ENCODE measurements at regions not wholly inside any gene's neighbourhood (a gene's known extent, or its start where the extent isn't known, plus 50 kb on each side); places are given as distances from the start of the nearest gene placed in this dataset.

DNA sequence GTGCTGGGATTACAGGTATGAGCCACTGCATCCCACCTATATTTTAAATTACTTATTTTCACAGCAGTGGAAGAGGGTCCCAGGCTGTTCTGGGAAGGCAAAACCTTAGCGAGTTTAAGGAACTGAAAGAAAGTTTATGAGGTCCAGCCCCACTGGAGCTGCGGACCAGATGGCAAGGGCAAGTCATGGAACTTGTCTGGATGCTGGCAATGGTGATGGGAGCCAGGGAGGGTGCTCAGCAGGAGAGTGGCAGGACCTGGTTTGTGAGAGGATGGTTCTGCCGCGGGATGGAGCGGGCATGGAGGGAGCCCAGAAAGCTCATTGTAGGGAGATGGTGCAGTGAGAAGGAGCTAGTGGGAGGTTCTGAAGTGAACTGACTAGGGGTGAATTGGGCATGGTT lies 50.6 kb upstream of the SLC45A1 start:
- no peak for DNase-seq

DNA sequence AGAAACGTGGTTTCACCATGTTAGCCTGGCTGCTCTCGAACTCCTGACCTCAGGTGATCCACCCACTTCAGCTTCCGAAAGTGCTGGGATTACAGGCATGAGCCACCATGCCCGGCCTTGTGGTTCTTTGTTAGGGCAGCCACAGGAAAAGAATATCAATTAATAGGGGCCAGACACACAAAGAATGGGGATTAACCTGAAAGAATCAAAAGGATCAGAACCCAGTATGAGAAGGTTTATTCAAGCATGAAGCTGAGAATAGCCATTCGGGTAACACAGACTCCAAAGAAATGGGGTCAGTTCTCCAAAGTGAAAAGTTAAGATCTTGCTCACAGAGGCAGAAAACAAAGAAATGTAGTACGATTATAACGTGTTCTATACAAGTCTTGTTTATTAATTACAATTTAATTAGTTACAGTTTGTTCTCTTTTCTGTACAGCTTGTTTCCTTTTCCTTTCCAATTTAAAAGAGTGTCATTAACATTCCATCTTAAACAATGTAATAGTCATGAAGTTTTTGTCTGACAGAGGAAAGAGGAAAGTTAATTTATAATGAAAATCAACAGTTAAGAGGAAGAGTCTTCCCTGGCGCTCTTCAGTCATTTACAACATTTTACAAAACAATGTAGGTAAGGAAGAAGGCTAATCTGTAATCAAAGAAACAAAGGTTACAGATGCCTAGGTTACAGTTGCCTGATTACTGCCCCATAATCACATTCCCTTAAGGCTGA lies 51.3 kb upstream of the SLC45A1 start:
- DNase-seq: no peak

DNA sequence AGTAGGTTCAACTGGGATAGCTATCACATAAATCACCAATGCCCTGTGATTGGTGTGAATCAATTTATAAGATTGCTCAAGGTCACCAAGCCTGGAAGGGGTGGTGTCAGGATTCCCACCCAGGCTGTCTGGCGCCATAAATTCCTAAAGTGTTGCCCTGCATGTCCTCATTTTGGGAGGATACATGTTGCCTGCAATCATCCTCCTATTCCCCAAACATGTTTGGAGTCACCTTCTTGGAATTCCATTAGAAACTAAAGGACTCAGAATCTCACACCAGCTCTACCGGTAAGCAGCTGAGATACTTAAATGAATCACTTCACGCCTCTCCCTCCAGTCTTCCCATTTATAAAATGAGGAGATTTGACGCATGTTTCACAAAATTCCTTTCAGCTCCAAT lies 54.1 kb upstream of the SLC45A1 start:
- DNase-seq: no peak

DNA sequence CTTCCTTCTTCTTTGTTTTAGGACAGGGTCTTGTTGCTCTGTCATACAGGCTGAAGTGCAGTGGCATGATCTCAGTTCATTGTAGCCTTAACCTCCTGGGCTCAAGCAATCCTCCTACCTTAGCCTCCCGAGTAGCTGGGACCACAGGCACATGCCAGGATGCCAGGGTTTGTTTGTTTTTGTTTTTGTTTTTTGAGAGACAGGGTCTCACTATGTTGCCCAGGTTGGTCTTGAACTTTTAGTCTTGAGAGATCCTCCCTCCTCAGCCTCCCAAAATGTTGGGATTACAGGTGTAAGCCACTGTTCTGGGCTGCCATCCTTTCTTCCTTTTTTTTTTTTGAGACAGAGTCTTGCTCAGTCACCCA lies 56.5 kb upstream of the SLC45A1 start:
- DNase-seq: no peak

DNA sequence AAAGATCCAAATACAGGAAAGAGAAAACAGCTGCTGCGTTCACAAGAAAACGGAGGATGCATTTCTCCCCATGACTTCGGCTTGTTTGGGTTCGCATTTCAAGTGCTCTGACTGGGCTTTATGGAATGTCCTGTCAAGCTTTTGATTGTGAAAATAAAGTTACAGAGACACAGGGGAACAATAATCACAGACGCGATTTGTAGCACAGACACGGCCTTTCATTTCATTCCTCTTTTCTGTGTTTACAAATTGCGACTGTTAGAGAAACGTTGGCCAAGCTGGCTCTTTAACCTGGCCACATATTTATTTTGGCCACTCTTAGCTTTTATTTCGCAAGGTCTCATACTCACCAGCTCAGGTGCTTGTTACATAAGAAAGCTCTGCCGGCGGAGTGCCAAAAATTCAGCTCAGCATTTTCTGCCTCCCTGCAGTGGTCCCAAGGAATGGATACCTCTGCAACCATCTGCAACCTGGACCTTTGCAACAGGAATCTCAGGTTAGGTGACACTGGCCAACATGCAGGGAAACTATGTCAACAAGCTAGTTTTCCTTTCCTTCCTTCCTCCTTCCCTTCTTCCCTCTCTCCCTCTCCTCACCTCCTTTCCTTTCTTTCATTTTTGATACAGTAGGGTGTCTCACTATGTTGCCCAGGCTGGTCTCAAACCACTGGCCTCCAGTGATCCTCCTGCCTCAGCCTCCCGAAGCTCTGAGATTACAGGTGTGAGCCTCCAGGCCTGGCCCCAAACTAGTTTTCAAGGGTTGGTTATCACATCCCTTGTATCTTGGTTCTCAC lies 58.2 kb upstream of the SLC45A1 start:
- no peak for DNase-seq

DNA sequence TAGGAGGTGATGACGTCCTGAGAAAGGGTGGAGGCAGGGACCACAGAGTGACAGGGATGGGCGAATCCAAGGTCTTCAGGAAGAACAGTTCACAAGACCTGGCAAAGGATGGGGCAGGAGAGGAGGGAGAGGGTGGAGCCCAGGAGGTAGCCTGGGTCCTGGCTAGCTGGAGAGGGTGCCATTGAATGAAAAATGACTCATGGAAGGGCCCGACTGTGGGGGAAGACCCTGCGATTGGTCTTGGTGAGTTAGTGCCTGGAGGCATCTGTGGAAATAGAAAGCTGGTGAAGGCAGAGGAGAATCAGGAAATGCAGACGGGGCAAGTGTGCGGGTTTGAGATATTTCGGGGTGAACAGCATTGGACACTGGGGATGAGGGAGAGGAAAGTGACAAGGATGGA lies 60.3 kb upstream of the SLC45A1 start:
- DNase-seq: no peak

DNA sequence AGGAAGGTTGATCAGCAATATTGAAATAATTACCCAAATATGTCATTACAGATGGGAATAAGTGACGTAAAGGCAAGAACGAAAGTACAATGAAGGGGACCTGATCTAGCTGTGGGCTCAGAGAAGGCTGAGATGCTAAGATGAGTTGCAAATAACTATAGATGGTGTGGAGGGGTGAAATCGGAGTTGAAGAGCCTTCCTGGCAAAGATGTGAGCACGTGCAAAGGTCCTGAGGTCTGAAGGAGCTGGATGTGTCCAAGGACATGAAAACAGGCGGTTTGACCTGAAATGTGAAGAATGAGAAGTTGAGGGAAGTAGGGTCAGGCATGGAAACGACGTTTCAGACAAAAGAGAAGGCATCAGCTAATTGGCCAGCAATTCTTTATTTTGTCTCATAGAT lies 61.6 kb upstream of the SLC45A1 start:
- no peak for DNase-seq

DNA sequence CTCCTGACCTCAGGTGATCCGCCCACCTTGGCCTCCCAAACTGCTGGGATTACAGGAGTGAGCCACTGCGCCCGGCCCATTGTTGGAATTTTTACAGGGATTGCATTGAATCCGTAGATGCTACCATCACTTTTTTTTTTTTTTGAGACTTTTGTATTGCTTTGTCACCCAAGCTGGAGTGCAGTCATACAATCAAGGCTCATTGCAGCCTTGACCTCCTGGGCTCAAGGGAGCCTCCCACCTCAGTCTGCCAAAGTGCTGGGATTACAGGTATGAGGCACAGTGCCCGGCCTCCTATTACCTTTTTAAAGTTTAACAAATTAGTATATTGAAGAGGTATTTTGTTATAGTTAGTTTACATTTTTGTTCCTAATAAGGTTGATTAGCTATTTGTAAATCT lies 62.2 kb upstream of the SLC45A1 start:
- no peak for DNase-seq

DNA sequence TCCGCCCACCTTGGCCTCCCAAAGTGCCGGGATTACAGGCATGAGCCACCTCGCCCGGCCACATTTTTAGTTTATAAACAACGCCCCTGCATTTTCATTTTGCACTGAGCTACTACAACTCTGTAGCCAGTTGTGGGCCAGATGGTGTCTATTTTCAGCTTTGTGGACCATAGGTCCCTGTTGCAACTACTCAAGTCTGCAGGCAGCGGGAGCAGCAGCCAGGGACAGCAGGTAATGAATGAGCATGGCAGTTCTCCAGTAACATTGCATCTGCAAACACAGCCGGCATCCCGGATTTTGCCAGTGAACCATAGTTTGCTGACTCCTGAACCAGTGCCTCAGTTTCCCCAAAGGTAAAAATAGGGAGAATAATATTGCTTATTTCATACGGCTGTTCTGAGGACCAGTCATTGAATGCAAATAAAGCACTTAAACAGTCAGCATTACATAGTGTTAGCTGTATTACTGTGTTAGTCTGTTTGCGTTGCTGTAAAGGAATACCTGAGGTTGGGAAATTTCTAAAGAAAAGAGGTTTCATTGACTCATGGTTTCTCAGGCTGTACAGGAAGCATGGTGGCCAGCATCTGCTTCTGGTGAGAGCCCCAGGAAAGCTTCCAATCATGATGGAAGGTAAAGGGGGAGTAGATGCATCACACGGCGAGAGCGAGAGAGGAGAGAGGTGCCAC lies 65.5 kb upstream of the SLC45A1 start:
- DNase-seq: no peak

DNA sequence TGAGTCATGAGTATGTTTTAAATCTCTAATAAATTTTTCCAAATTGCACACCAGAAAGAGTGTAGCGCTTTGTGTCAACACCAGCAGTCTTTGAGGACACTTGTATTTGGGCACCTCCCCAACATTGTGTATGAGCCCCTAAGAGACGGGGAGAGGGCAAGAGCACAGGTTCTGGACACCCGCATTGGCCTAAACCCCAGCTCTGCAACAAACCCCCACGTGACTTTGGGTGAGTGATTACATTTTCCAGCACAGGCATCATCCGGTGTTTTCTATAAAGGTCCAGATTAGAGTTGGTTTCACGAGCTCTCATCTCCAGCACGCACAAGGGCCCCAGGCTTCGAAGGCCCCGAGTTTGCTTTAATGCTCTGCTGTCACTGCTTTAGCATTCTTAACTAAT lies 66.3 kb upstream of the SLC45A1 start:
- DNase-seq: no peak

DNA sequence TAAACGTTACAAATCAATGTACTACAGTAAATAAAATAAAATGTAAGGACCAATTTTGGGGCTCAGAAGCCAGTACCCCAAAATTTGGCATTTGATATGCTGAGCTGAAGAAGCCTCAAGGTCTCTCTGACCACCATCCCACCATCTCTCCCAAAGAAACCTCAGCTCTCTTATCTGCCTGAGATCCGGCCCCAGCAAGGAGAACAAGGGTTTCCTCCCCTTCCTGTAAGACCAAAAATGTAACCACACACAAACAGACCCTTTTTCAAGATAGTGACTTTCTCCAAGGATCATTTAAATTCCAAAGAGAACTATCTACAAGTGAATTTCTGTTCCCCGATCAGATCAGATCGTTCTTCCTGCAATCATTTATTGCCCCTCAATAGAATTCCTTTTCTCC lies 68.1 kb upstream of the SLC45A1 start:
- no peak for DNase-seq

DNA sequence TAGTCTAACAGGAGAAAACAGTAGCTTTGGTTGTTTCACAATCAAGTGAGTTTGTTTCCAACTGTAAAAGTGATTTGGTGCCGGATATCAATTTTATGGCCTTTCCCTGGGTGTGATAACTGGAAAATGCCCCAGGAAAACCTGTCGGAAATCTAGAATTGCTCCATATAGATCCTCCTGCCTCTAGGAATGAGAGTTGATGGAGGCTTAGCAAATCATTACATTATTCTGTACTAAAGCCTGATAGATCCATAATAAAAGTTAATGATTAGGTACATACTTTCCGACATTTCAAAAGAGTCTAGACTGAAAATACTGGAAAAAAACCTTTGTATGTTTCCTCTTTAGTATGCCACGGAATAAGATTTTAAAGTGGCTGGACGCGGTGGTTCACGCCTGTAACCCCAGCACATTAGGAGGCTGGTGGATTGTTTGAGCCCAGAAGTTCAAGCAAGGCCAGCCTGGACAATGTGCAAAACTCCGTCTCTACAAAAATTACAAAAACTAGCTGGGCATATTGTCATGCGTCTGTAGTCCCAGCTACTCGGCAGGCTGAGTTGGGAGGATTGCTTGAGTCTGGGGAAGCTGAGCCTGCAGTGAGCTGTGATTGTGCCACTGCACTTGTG lies 70.0 kb upstream of the SLC45A1 start:
- DNase-seq: no peak

DNA sequence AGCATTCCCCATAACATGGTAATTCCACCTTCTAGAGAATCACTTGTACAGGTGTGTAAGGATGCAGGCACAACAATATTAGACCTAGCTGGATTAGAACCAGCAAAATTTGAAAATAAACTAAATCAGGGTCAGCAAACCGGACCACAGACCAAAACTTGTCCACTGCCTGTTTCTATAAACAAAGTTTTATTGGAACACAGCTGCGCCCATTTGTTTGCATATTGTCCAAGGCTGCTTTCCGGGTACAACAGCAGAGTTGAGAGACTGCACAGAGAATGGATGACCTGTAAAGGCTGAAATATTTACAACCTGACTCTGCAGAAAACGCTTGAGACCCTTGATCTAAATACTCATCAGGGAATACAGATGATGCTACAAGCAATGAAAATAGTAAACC lies 73.6 kb upstream of the SLC45A1 start:
- no peak for DNase-seq

DNA sequence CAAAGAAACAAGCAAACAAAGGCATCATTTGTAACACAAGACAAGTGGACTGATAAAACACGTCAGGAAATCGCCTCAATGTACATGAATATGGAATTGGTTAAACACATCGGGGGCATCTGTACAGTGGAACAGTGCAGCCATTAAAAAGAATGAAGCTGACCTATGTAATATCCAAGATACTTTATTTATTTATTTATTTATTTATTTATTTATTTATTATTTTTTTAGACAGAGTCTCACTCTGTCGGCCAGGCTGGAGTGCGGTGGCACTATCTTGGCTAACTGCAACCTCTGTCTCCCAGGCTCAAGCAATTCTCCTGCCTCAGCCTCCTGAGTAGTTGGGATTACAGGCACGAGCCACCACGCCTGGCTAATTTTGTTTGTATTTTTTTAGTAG lies 75.4 kb upstream of the SLC45A1 start:
- DNase-seq: no peak

DNA sequence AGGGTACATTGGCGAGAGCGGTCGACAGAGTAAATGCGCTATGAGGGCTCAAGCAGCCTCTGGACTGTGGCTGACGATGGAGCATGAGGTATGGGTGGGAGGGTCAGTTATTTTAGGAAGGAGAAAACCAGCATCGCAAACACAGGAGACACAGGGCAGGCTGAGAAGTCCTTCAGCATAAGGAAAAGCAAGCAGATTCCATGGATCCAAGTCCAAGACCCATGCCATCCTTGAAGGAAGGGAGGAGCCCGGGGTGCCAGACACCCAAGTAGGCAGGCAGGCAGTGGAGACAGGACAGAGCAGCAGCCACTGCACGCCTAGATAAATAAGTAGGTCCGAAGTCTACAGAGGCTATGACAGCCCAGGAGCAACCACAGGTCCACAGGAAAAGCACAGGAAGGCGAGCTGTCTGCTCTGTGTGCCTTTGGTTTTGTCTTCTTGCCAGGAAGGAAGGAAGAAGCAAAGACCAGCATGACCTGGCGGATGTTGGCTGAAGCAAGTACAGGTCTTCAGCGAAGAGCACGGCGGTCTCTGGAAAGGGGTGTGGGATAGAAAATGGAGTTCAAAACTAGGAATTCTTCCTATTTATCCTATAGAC lies 76.4 kb upstream of the SLC45A1 start:
- DNase-seq: no peak

DNA sequence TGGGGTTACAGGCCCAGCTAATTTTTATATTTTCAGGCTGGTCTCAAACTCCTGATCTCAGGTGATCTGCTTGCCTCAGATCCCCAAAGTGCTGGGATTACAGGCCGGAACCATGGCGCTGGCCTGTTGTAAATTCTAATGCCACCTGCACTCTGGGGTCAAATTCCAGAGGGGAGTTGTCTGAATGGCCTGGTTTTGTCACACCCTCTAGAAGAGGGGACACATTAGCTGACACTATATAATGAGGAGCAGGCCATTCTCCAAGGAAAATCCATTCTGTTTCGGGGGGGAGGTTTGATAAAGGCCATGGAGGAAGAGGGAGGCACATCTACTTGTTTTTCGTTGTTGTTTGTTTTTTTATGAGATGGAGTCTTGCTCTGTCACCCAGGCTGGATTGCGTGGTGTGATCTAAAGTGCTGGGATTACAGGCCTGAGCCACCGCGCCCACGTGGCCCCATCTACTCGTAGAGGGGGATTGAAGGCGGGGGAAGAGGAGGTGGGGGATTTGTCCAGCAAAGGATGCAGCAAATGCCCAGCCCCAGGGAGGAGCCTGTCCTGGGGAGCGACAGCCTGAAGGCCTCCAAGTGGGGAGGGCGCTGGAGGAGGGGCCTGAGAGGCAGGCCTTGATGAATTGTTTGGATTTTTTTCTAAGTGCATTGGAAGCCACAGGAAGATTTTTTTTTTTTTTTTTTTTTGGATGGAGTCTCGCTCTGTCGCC lies 78.4 kb upstream of the SLC45A1 start:
- DNase-seq: peak; percentile 31

DNA sequence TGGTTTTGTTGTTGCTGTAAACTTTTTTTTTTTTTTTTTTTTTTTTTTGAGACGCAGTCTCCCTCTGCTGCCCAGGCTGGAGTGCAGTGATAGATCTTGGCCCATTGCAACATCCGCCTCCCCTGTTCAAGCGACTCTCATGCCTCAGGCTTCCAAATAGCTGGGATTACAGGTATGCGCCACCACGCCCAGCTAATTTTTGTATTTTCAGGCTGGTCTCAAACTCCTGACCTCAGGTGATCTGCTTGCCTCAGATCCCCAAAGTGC lies 78.9 kb upstream of the SLC45A1 start:
- DNase-seq: no peak

DNA sequence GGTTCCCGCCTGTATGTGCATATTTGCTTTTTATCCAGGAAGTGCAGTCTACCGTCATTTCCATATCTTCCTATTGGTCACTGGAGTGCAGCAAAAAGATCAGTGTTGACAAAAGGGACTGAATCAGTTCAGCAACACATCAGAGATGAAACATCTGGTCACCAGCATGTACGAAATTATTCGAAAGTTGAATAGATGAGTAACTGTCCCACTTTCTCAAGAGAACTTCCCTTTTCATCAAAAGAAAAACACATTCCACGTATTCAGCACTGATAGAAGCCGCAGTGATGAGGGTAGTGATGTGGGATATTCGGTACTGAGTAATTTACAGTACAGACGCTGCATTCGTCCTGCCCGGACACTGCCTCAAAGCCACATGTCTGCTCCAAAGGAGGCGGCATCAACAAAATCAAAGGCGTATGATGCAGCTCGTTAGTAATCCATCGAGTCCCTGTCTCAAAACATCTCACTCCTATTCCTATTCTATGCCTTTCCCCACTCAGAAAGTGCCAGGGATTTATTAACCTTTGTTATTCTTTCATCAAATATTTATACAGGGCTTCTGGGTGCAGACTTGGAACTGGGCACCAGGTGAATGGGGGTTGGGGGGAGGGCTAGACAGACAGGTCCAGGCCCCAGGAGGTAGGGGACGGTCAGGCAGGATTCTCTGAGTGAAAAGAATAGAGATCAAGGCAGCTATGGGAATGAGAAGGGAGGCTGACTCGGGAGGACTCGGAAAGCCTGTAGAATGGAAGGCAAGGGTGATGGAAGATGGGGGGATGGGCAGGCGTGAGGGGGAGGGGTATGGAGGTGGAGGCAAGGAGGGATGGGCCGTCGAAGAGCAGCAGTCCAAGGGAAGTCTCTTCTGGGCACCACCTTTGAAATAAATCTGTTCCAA lies 79.5 kb upstream of the SLC45A1 start:
- DNase-seq: no peak

DNA sequence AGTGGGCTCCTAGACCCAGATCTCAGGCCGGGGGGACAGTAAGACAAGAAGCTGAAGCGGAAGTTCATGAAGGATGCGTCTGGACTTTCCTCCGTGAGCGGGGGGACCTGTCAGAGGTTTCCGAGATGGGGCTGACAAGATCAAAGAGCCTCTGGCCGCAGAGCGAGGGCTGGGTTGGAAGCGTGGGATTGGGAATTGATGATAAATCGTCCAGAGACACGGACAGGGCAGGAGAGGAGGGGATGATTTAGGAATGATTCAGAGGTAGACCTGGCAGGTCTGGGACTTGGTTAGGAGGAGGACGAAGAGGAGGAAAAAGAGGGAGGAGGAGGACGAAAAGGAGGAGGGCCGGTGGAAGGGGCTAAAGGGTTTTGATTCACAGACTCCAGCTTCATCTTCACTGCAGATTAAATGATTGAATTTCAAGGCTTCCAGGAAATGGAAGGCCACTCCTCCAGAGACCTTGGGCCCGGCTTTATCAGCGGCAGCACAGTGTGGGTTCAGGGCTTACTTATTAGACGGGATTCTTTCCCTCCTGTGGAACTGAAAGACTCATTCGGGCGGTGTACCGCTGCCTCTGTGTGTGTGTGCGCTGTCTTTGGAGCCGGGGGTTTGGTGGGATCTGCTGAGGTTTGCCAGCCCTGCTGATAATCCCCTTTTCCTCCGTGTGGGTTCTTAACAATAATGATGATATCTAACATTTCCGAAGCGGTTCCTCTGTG lies 85.7 kb upstream of the SLC45A1 start:
- DNase-seq: no peak

DNA sequence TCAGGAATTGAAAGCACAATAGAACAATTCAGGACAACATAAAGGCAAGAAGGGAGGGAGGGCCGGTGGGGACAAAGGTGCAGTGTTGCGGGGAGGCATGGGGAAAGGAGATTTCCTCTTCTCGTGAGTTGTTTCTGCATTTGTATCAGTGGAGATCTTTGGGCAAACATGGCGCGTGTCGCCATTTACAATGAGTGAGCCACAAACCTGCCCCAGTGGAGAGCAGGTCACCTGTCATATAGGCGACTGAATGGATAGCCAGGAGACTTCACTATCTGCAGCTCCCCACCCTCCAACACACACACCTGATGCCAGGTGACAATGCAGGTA lies 87.7 kb upstream of the SLC45A1 start:
- DNase-seq: no peak

DNA sequence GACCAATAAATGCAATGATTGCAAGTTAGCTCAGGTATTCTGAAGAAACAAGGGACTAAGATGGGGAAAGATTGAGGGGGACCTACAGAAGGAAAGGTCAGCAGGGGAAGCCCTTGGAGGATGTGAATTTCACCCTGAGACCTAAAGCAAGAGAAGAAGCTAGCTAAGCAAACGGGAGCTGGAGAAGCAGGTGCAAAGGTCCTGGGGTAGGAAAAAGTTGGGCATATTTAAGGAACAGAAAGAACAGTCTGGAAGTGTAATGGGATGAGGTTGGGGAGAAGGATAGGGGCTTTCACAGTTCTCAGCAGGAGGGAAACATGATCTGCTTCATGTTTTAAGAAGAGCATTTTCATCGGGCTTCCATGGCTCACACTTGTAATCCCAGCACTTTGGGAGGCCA lies 89.7 kb upstream of the SLC45A1 start:
- no peak for DNase-seq

All from right hindlimb (tissue), 1 donor.